HG03457 (cell line): ENCODE measurements at regions not wholly inside any gene's neighbourhood (a gene's known extent, or its start where the extent isn't known, plus 50 kb on each side); places are given as distances from the start of the nearest gene placed in this dataset.
"Not testable (repeated sequence)": the region's sequence is repeated elsewhere in the genome, so short reads cannot be mapped to it uniquely, and the experiment has no call there.

Source experiments
- ATAC-seq: cut with Tn5 transposase; IDR thresholded peaks from one replicate; pipeline ENCODE4 v1.9.1; 2021; ENCODE audit warnings: moderate number of reproducible peaks; ENCODE audit not compliant: unreplicated experiment

DNA sequence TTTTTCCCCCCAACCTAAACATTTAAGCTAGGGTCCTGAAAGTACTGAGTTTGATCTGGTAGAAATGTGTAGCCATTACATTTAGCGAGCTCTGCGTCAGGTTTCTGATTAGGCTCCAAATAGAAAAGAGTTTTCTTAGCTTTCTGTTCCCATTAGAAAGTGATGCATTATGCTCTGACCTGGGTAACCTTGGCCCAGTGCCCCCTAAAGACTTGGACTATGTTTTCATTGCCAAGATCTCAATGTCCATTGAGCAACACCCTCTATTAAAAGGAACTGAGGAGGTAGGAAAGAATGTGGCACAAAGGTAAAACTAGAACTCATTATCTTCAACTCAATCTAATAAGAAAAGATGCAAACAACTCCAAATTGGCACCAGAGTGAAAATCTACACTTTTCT is 358.9 kb upstream of the PCSK5 start:
- no peak for ATAC-seq

DNA sequence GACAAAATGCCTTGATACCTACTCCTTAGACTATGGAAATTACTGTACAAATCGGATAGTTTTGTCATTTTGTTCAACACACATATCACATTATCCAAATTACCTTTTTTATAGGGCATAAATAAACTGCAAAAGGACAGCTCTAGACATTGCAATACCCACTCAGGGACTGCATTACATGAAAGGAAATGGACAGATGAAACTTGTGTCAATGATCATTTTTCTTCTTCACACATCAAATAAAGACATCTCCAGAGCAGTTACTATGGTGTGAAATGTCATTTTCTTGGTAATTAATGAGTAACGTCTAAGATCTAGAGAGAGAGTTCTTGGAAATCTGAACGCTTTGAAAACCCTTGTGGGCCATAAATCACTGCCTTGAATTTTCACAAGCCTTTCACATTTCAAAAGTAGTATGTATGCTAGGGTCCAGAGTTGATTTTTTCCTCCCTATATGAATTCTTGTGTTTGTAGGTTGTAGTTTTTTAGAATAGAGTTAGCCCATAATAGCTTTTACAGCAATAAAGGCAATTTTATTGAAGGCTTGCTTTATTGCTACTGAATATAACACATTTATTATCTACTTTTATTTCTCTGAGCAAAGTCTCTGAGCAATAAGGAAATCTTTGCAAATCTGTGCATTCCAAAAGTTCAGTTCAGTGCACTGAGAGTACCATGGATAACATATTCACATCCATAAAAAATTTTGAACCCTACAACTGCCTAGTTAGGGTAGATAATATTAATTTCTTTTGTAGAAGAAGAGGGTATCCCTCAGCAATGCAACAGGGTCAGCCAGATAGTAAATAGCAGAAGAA is 358.0 kb upstream of the PCSK5 start:
- no peak for ATAC-seq

DNA sequence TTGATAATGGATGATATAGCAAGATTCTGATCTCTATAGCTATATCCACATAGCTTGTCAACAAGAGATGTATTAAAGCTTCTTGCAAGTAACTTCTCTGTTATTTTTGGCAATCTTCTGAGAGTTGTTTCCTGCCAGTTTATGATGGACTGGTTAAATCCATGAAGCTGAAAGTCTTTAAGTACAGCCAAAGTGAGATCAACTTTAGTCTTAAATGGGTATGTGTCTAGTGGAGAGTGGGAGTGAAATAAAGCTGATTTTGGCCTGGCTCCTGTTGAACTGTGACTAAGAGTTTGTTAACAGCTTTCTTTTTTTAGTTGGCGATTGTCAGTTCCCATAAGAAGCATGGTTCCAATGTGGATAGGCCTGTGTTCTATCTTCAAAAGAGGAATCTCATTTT is 350.9 kb upstream of the PCSK5 start:
- ATAC-seq: no peak

DNA sequence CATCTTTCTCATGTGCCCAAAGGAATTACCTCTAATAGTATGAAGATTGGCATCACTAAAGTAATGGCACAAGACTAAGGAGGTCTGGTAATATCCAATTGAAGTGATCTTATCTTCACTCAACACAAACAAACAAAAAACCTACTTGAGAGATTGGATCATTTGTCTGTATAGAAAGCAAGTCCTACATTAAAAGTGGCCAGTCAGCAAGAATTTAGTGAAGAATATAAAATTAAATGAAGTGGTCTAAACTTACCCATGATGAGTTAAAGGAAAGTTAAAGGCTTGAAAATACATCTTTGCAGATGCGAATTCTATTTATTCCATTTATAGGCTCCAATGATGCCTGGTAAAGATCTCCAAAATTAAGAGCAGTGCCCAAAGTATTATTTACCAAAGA is 350.3 kb upstream of the PCSK5 start:
- ATAC-seq: no peak

DNA sequence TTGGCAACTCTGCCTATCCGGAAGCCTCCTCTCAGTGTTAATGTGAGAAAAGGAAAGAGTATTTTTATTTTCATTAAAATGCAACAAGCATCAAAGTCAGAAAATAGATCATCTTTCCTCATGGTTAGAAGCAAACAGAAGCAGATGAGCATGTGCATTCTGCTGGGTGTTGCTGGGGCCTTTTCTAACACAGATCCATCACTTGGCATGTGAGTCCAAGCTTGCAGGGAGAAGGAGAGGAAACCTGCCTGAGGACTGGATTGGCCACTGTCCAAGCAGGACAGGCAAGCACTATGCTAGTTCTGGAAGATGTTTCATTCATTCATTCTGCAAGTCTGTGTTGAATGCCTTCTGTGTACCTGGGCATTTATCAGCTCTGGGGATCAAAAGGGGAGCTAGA is 348.7 kb upstream of the PCSK5 start:
- no peak for ATAC-seq

DNA sequence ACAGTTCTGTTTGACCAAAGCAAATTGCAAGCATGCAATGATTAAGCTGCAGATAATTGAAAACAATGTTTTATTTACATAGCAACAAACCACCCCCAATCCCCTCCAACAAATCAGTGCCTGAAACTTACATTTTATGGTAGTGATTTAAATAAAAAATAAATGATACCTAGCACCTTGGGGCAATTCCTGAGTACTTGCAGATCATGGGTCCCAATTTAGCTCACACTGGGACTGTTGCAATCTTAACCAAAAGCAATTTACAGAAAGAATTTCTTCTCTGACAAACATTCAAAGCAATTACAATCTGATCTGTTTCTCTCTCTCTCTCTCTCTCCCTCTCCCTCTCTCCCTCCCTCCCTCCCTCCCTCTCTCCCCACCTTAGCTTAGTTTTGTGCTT is 345.7 kb upstream of the PCSK5 start:
- no peak for ATAC-seq

DNA sequence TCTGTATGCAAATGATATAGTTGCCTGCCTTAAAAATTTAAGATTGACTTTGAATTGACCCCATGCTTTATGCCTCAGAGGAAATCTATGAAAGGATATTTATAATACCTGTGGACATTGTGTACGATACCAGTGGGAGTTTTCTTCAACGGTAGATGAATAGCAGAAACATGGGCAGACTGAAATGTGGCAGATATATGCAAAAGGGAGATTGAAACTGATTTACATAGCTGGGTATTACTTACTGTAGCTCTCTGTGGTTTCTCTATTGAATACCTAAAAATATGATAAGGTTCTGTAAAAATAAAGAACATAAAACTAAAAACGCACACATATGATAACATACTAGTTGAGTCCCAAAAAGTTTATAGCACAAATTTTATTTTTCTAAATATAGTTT is 345.2 kb upstream of the PCSK5 start:
- ATAC-seq: no peak

DNA sequence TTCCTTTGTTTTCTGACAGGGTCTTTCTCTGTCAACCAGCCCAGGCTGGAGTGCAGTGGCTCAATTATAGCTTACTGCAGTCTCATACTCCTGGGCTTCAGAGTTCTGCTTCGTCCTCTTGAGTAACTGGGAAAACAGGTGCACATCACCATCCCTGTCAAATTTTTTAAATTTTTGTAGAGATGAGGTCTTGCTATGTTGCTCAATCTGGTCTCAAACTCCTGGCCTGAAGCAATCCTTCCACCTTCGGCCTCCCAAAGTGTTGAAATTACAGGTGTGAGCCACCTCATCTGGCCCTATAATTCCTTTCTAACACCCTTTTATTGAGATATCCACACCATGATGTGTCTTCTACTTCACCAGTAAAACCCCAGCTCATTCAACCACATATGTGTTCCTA is 341.6 kb upstream of the PCSK5 start:
- ATAC-seq: no peak

DNA sequence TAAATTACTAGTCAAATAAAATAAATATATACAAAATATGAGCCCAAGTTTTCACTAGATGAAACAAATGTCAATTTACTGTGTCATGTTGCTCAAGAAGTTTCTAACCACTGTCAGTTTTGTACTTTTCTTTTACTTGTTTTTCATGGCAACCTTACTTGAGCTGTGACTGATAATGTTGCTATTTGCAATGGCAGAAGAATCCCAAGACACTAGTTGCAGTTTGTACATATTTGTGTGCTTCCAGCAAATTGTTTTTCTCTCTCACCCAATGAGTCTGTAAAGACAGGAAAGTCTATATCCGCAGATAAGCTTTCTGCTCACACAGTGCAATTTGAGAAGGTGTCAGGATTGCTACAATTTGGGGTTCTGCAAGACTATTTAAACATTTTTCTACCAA is 338.6 kb upstream of the PCSK5 start:
- no peak for ATAC-seq

DNA sequence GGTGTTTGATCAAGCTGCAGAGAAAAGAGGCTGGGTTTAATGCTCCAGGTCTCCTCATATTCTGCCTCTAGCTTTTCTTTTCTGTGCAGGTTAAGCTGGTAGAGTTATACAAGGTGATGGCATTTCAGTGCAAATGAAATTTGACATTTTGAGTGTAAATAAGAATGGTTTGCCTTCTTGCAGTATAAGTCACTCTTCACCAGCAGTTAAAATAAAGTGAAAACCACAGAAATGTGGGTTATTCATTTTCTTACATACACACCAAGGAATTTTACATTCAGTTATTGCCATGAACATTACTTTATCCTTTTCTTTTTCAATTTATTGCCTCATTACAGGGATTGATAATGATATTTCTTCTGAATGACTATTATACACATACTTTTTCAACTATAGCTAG is 337.5 kb upstream of the PCSK5 start:
- ATAC-seq: no peak

DNA sequence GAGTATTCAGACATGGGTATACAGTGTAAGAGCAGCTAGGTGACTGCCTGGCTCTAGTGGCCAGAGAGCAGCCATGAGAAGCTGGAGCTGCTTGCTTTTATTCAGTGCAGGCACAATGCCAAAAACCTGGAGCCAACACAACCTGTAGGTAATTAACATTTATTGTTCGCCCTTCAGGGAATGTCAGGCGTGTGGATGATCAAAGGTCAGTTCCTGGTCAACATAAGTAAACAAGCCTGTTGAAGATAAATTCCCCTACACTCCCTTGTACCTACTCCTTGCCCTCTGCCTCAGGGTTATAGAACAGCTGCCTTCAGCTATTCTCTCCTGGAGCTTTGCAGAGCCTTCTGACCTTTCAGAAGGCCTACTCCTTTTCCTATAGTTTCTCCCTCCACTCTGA is 323.7 kb upstream of the PCSK5 start:
- ATAC-seq: not testable (repeated sequence)

DNA sequence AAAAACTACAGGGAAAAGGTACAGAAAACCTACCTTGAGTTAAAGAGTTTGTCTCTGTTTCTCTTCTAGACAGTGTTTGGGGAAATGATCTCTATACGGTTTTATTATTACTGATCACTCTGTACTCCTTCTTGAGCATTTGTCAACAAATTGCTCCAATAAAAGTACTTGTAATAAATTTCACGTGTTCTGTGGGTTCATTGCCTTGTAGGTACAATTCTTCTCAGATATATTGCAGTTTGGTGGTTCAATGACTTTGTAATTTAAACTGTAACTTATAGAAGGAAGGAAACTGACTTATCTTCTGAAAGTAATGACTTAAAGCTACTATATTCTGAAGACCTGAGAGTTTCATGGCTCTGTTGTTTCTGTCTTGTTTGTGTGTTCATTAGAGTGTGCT is 319.9 kb upstream of the PCSK5 start:
- no peak for ATAC-seq

DNA sequence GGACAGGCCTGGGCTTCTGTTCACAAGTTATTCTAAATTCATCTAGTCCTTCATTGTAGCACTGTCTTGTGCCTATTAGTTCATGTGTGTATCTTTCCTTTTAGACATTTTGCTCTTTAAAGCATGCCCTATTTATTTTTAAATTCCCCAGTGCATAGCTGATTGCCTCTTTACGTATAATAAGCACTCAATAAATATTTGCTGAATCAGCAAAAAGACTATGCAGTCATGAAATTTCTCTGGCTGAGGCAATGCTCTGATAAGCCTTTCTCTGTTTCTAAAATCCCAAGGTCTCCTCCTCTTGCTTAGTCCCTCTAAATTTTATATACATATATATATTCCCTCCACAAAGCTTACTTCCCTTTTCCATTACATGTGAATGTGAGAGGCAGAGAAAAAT is 315.9 kb upstream of the PCSK5 start:
- ATAC-seq: no peak

DNA sequence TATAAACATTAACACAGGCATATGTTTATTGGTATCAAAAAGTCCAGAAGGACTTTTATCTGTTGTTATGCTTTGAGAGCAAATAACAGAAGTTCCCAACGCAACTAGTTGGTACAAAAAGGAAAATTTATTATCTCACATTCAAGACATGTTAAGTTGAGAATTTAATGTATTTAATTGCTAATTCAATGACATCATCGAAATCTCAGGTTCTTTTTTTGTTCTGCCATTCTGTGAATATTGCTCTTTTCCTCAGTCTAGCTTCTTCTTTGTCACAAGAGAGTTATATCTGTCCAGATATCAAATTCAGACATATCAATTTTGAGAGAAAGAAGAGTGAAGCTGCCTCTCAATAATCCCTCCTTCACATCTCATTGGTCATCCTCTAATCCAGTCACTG is 307.6 kb upstream of the PCSK5 start:
- no peak for ATAC-seq

DNA sequence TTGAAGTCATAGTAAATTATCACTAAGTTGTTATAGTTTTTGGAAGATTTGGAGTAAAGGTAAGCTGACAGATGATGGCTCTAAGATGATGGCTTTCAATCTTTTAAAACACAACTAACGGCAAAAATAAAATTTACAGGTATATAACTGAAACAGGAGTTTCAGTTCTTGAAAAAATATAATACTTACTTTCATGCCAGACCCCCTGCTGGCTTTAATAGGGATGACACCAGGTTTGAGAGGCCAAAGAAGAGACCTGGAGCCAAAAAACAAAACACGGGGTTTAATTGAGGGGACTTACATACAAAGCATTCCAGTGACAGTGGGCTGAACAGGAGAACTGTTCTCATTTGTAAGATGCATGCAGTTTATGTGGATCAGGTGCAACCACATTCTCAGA is 301.7 kb upstream of the PCSK5 start:
- no peak for ATAC-seq

DNA sequence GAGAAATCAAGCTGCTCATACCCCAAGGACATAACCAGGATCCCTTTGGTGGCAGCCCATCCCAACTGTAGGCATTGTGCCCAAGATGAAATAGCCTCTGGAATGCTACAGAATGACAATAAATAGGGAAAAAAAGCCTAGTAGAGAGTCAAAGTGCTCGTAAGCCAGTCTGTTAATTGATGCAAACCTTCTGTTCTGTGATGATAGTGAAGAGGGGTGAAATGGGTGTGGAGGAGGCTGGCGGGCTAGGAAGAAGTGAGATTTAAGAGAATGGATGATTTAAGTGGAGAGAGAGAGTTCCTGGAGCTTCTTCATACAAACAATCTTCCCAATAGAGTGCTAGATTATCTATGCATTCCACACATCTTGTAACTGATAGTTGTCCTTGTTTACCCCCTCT is 301.0 kb upstream of the PCSK5 start:
- no peak for ATAC-seq

DNA sequence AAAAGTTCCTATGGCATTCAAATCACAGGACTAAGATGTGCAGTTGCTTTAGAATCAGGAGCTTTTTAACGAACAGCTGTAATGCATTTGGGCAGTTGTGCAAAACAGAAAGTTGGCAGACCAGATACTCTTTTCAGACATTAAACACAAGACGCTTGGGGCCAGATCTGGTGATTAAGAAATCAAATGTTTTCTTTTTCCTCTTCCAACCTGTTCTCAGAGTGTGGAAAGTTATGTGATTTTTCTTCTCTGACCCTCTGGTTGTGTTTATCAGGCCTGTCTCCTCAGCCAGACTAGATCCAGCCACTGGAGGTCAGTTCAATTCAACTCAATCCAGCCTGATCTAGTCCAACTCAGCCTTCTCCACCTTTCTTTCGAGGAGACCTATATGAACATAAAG is 298.5 kb upstream of the PCSK5 start:
- no peak for ATAC-seq

DNA sequence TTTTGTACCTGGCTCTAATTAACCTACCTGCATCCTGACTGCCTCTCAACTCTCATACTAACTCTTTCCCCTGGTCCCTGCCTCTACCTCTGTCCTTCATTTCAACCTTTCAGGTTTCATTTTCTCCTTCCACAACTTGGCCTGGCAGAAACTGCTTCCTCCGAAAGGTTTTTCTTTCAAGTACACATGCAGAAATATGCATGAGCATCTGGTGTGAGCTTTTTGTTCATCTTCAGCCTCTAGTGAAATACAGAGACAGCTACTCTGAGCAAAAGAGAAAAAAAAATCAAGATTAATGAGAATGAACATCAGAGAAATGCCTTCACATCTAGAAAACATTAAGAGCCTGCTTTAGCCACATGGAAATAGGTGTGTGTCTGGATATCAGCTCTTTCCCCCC is 297.9 kb upstream of the PCSK5 start:
- no peak for ATAC-seq

DNA sequence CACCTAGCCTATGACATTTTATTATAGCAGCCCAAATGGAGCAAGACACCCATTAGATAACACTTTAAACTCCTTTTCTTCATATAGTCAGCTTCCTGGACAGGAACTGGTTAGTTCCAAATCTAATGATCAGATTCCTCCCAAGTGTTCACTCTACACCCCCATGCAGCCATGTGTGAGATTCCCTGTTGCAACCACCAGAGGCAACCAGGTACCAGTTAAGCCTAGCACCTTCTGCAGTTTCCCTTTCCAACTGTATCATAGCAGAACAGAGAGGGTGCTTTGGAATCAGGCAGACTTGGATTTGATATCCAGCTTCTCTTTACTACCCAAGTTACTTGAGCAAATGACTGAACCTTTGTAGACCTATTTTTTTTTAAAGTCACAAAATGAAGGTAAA is 296.6 kb upstream of the PCSK5 start:
- no peak for ATAC-seq

DNA sequence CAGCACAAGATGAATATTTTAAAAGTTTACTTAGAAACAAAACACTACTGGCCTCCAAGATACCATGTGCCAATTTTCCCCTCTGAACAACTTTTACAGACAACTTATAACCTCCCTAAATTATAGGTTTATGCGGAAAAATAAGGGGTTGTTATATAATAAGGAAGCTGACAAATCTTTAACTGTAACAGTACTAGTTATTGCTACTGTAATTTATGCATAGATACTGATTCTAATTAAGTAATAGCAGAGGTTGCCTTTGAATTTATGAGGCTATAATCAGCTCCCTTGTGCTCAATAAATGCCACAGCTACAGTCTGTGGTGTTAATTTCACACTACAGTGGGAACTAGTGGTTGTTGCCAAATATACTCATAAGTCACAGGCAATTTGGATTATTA is 291.3 kb upstream of the PCSK5 start:
- no peak for ATAC-seq

DNA sequence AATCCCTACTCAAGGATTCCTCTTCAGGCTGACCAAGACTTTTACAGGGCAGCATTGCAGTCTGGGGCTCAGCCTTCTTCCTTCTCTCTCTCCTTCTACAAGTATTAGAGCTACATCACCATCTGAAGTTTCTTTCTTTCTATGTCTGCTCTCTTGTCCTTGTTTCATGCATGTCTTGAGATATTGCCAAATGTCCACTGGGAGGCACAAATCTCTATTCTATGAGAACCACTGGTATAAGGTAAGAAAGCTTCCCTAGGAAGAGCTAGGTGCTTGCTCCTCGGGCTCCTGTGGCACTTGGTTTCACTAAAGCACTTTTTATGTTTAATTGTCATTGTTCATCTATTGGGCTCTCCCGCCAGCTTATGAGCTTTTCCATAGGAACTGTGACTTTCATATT is 289.2 kb upstream of the PCSK5 start:
- no peak for ATAC-seq

DNA sequence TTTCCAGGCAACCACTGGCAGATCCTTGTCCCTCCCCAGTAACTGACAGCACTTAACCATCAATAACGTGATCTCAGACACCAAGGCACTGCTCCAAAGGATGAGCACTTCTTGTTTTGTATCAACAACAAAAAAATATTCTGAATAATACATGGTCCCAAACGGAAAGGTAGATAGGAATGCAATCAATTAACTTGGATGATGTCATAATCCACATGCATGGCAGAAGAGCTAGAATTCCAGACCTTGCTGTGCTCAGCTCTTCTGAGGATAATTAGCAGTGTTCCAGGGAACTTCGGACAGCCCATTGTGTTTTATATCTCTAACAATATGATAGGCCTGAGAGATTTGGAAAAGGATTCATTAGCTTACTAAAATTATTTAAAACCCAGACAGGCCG is 288.4 kb upstream of the PCSK5 start:
- no peak for ATAC-seq

DNA sequence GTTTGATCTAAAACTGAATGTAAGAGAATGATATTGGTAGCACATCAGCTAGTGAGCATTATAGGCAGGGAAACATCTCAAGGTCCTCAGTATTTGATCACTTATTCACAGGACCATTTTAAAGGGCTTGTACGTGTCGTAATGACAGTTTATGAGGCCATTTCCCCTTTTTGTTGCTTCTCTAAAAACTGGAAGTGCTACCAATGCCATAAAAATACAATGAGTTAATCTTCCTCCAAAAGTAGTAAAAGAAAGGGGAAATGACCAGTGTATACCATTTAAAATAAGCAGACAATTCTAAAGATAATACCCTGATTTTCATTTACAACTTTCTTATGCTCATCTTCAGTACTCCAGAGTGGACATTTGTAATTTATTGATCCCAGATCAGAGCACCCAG is 285.8 kb upstream of the PCSK5 start:
- no peak for ATAC-seq
